Pons (tissue), 1 donor: ENCODE measurements at regions not wholly inside any gene's neighbourhood (a gene's known extent, or its start where the extent isn't known, plus 50 kb on each side); places are given as distances from the start of the nearest gene placed in this dataset.
"Not testable (repeated sequence)": the region's sequence is repeated elsewhere in the genome, so short reads cannot be mapped to it uniquely, and the experiment has no call there.

Source experiments
- DNase-seq: peaks from one replicate; pipeline ENCODE4 v3.0.0-alpha.2; 2016; ENCODE audit warnings: low spot score

DNA sequence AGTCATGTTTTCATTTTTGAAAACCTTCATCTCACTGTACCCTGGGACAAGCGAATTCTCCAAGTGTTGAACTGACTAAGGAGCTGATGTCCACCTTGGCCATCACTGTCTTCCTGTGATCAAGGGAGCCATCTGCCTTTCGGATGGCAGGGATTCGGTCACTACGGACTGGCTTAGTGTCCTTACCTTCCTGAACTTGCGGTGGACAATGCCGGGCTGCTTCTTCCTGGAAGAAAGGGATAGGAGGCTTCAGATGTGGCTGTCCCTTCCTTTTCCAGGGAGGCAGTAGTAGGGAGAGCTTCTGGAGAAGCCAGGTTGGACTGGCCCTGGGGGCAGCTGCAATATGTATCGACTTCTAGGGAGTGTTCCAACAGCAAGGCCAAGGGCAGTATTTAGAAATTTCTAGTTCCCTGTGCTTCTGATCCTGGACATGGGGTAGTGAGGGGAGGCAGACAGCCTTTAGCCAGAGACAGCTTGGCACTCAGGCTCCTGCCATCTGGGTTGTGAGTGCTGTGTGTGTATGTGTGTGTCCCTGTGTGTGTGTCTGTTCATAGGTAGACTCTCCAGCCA, 114.6 kb downstream of the IER5 start:
- DNase-seq: no peak

DNA sequence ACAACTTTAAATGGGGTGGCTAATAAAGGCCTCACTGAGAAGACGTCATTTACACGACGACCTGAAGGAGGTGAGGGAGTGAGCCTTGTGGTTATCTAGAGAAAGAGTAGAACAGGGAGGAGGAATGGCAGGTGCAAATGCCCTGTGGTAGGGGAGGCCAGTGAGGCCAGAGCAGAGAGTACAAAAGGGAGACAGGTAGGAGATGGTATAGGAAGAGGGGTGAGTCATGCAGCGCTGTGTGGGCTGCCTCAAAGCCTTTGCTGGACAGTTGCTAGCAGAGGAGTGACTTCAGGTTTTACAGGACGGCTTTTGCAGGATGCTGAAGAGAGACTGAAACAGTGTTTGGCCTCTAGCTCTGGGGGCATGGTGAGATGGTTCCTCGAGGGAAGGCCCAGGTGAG, 116.0 kb downstream of the IER5 start:
- no peak for DNase-seq

GRCh38 chr1:181205901-181206300, 117.4 kb downstream of the IER5 start:
- DNase-seq: no peak

- DNase-seq: no peak
These were observed 118.0 kb downstream of the IER5 start for GRCh38 chr1:181206513-181206912.

GRCh38 chr1:181206979-181207790, 118.7 kb downstream of the IER5 start:
- no peak for DNase-seq

DNA sequence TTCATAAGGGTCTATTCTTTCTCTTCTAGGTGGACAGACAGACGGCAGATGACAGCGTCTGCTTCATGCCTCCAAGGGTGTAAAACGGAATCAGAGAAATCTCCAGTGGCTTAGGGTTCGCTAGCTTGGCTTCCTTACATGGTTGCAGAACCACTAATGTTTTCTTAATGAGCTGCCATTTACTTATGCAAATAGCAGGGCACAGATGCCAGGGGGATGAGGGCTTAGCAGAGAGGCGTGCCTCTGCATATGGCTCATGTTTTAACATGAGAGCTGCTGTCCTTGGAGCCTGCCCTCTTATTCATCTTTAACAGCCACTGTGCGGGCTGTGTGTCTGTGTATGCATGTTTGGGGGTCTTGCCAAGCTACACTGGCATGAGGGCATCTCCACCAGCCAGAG, 119.6 kb downstream of the IER5 start:
- no peak for DNase-seq

GRCh38 chr1:181208967-181209366, 120.5 kb downstream of the IER5 start:
- DNase-seq: no peak

DNA sequence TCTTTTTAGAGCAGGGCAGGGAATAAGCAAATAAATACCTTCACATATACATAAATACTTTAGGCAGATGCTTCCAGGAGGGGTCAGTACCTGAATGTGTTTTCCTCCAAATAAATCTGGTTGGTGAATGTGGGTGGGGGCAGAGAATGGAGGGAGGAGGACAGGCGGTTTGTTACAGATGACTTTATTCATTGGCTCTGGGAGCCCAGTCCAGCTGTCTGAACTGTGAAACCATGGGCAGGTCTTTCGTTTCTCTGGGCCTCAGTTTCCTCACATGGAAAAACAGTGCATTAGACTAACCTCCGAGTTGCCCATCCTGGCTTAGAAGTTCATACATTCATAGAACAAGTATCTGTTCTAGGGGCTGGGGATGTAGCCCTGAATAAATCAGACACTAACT, 124.6 kb downstream of the IER5 start:
- DNase-seq: no peak

DNA sequence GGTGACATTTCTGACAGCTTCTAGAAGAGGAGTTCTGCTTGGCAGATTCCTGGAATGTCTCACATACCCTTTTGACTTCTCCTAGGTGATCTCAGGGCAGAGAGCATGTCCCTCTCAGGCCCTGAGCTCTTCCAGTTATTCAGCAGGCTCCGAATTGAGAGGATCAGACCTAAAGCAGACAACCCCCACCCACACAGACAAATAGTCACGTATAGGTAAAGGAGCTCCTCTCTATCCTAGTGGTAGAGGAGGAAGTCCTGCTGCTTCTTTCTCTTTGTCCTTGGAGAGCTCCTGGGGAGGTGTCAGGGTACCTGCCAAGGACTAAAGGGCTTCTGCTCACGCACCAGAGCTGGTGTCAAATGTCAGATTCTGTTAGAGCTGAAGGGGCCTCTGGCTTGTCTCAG, 128.1 kb downstream of the IER5 start:
- DNase-seq: no peak

GRCh38 chr1:181219938-181220337, 131.4 kb downstream of the IER5 start:
- DNase-seq: no peak

DNA sequence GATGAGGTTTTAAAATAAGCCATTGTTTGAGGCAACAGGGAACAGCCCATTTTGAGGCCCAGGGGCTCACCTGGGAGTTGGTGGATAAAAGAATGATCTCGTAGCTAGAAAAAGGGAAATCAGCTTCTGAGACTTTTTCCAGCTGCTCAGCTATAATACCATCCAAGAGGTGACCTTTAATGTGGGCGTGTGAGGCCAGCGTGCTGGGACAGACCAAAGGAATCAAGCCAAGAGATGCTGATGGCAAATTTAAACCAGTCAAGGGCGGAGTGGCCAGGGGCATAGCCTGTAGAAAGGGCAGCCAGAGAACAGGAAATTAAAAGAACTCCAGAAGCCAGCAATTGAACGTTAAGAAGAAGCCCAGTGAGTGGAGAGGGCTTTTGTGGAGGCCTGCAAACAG, 132.6 kb downstream of the IER5 start:
- DNase-seq: no peak

GRCh38 chr1:181222972-181223505, 134.5 kb downstream of the IER5 start:
- no peak for DNase-seq

- not testable (repeated sequence) for DNase-seq
These were observed 138.2 kb downstream of the IER5 start for GRCh38 chr1:181226728-181227127.

DNA sequence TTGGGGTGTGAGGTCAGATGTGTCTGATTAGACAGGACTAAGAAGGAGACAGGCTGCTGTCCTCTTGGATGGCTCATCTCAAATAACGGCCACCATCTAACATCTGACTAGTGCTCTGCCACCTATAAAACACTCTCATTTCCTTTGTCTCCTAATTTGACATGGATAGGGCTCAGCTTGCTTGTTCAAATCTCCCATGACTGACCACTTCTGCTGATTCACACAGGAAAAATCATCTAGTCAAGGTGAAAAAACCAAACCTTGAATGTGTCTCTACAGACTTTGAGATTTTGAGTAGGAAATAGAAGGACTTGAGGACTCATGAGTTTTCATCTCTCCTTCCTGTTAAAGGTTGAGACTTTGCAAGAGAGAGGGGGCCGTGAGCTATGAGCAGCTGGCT, 150.6 kb downstream of the IER5 start:
- DNase-seq: no peak

- DNase-seq: not testable (repeated sequence)
These were observed 157.8 kb downstream of the IER5 start for GRCh38 chr1:181246320-181246719.

DNA sequence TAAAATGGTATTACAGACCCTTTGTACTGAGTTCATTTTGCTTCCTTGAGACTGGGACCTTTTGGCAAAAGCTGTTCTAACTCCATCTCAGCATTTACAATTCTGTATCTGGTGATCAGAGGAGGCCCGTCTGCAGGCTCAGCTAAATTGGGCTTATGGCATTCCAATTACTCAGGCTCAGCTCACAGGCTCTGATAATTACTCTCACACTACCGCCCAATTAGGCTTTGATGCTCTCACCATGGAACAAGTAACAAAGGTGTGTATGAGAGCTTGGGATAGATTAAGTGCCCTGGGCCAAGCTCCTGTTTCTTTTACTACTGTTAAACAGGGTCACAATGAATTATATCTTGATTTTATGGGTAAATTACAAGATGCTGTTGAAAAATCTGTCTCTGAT, 159.9 kb downstream of the IER5 start:
- not testable (repeated sequence) for DNase-seq

DNA sequence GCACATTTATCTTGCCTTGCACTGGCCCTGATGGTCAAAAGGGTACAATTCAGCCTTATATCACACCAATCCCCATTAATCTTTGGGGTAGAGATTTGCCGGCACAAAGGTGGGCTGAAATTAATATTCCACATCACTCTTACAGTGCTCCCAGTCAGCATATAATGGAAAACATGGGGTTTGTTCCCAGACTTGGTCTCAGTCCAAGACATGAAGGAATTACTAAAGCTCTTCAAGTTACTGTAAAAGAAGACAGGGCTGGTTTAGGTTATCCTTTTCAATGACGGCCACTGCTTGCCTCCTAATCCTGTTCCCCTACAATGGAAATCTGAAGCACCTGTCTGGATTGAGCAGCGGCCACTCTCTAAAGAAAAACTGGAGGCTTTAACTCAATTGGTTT, 160.7 kb downstream of the IER5 start:
- no peak for DNase-seq

DNA sequence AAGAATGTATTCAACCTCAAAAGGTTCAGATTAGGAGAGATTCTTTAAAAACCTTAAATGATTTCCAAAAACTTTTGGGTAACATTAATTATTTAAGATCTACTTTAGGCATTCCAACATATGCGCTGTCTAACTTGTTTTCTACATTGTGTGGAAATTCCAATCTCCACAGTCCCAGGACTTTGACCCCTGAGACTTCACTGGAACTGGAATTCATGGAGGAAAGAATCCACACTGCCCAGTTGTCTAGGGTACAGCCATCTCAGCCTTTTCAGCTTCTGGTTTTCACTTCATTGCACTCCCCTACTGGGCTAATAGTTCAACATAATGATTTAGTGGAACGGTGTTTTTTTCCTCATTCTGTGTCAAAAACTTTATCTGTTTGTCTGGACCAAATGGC, 161.5 kb downstream of the IER5 start:
- no peak for DNase-seq

GRCh38 chr1:181251001-181251712, 162.7 kb downstream of the IER5 start:
- no peak for DNase-seq

DNA sequence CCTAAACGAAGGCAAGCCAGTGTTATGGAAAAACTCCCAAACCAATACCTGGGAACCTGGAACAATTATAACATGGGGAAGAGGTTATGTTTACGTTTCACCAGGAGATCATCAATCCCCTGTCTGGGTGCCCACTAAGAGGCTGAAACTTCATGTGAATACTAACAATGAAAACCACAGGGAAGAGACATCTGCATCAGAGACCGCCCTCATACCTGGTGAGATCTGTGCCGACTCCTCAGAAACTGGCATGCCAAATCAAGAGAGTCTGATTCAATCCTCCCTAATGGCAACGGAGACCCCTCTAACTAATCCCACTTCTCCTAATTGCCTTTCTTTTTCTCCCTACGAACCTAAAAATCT, 163.2 kb downstream of the IER5 start:
- no peak for DNase-seq

- not testable (repeated sequence) for DNase-seq
These were observed 165.1 kb downstream of the IER5 start for GRCh38 chr1:181253601-181254000.

DNA sequence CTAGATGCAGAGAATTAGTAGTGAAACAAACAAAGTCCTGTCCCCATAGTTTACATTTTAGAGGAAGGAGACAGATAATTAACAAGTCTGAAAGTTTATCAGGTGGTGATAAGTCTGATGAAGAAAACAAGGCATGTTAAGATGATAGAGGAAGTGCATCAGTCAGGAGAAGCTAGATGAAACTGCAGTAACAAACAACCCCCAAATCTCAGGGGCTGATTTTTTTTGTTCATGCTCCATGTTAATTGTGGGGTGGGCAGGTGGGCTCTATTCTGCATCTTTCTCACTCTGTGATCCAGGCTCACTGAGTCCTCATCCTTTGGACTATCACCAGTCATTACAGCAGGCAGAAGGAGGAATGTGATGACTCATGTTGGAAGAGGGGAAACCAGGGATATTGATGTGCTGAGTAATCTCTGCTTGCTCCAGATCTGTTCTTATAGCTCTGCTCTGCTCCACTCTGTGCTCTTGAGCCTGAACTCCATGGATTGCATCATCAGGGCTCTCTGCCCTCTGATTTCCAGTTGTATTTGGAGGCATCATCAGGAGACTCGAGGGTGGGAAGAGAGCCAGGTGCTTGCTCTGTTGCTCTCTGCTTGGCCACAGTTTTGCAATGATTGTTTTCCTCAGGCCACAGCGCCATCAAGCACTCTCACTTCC, 166.9 kb downstream of the IER5 start:
- DNase-seq: no peak

DNA sequence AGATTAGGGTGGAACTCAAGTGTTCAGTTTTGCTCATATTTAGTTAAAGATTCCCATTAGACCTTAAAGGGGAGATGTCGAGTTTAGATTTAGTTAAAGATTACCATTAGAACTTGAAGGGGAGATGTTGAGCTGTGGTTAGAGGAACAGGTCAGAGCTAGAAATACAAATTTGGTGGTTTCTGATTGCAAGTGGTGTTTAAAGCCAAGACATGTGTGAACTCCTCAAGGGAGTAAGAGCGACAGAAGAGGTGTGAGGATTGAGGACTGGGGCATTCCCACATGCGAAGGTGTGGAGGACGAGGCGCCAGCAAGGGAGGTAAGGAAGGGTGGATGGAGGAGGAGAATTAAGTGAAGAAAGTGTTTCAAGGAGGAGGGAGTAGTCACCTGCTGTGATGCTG, 168.6 kb downstream of the IER5 start:
- no peak for DNase-seq
